ENCODE measurements at regions not wholly inside any gene's neighbourhood (a gene's known extent, or its start where the extent isn't known, plus 50 kb on each side); places are given as distances from the start of the nearest gene placed in this dataset.

DNA sequence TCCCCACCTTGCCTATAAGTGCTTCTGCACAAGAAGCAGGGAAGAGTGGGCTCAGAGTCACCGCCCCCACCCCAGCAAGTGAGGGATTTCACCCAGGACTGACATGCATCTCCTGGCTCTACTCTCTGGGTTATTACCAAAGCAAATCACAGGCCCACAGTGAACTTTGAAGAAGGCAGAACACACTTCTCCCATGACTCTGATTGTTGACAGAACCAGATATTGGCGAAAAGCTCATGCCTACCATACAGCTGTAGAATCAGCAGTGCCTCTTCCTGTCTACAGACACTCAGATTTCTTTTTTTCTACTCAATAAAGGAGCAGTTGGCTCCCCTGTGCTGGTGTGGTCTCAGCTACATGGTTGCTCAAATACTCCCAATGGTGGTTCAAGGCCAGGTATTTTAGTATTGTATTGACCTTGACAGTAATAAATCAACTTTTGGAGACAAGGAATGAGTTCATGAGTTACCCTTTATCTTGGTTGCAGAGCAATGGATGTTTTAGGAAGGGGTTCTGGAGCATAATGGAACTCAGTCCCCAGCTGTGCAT lies 512.9 kb upstream of the ID2 start:
- TF ChIP-seq ZNF274 (IDR thresholded peaks at IDR 0.05; ENCODE audit: low read depth, low read length) = no peak
- TF ChIP-seq YY1 (IDR thresholded peaks at IDR 0.05; ENCODE audit: insufficient read depth, insufficient read length) = no peak

Data from NT2/D1 (cell line).